HEK293T (cell line): ENCODE measurements at regions not wholly inside any gene's neighbourhood (a gene's known extent, or its start where the extent isn't known, plus 50 kb on each side); places are given as distances from the start of the nearest gene placed in this dataset.

Experiments
- CTCF ChIA-PET: fragments of 350-600 bp; formaldehyde crosslinking; extraction: SDS; loops from one replicate; lab custom pipeline; 2021; ENCODE audit warnings: antibody characterized with exemption, inconsistent platforms; lab: Yijun Ruan, JAX
- POLR2A ChIA-PET: fragments of 350-600 bp; formaldehyde crosslinking; extraction: SDS; loops from one replicate; lab custom pipeline; 2020; ENCODE audit warnings: antibody characterized with exemption, inconsistent platforms; lab: Yijun Ruan, JAX
- DNase-seq: peaks from one replicate; pipeline ENCODE4 v3.0.0; 2012; ENCODE audit warnings: mixed read lengths; ENCODE audit errors: extremely low spot score
- ARNT ChIP-seq: fragments of 450-650 bp; IDR thresholded peaks from 2 replicates; pipeline ENCODE4 v1.6.1; 2017; ENCODE audit warnings: mild to moderate bottlenecking
- BHLHE40 ChIP-seq: fragments of 450-650 bp; IDR thresholded peaks from 2 replicates; pipeline ENCODE4 v1.6.1; 2016; ENCODE audit warnings: mild to moderate bottlenecking, moderate library complexity, borderline replicate concordance
- CTBP1 ChIP-seq: fragments of 450-650 bp; IDR thresholded peaks from 2 replicates; pipeline ENCODE4 v1.6.1; 2016; ENCODE audit warnings: borderline replicate concordance
- ELF4 ChIP-seq: fragments of 450-650 bp; IDR thresholded peaks from 2 replicates; pipeline ENCODE4 v1.6.1; 2017; ENCODE audit warnings: antibody characterized with exemption
- FOXA1 ChIP-seq: fragments of 450-650 bp; IDR thresholded peaks from 2 replicates; pipeline ENCODE4 v1.6.1; 2016; ENCODE audit warnings: mild to moderate bottlenecking
- FOXK2 ChIP-seq: fragments of 450-650 bp; IDR thresholded peaks from 2 replicates; pipeline ENCODE4 v1.6.1; 2016; ENCODE audit warnings: mild to moderate bottlenecking
- FOXM1 ChIP-seq: fragments of 450-650 bp; IDR thresholded peaks from 2 replicates; pipeline ENCODE4 v1.6.1; 2017; ENCODE audit warnings: mild to moderate bottlenecking, borderline replicate concordance
- HDGF ChIP-seq: fragments of 450-650 bp; IDR thresholded peaks from 2 replicates; pipeline ENCODE4 v1.6.1; 2017; ENCODE audit warnings: antibody characterized with exemption, borderline replicate concordance
- L3MBTL2 ChIP-seq: fragments of 450-650 bp; conservative IDR thresholded peaks from 2 replicates; pipeline ENCODE4 v1.6.1; 2016; ENCODE audit warnings: mild to moderate bottlenecking
- LEF1 ChIP-seq: fragments of 450-650 bp; IDR thresholded peaks from 2 replicates; pipeline ENCODE4 v1.6.1; 2017; ENCODE audit warnings: mild to moderate bottlenecking, borderline replicate concordance
- NFRKB ChIP-seq: fragments of 450-650 bp; IDR thresholded peaks from 2 replicates; pipeline ENCODE4 v1.6.1; 2016; ENCODE audit warnings: mild to moderate bottlenecking, moderate library complexity
- SP1 ChIP-seq: fragments of 450-650 bp; IDR thresholded peaks from 2 replicates; pipeline ENCODE4 v1.6.1; 2017
- SUZ12 ChIP-seq: fragments of 450-650 bp; IDR thresholded peaks from 2 replicates; pipeline ENCODE4 v1.6.1; 2016; ENCODE audit warnings: mild to moderate bottlenecking
- TARDBP ChIP-seq: fragments of 450-650 bp; IDR thresholded peaks from 2 replicates; pipeline ENCODE4 v1.6.1; 2016
- ZNF384 ChIP-seq: fragments of 450-650 bp; IDR thresholded peaks from 2 replicates; pipeline ENCODE4 v1.6.1; 2016
- TF ChIP-seq, protein P1 (sequence below): fragments of 450-650 bp; IDR thresholded peaks from 2 replicates; pipeline ENCODE4 v1.6.1; 2016

DNA sequence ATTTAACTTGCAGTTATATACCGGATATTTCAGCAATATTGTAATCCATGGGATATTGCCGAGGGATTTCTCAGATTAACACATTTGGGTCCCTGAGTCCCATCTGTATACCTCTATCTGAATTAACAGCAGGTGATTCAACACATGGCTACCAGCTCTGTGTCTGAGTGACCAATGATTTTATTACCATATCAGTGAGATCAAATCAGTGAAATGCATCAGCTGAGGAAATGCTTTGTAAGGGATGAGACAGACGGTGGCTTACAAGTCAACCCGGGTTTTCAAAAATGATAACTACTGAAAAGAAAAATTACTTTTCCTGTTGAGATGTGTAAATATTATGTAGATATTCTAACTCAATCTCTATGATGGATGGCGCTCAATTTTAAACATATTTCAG lies 504.1 kb upstream of the PKN2 start:
- TF ChIP-seq BHLHE40: no peak
- no peak for TF ChIP-seq ZNF384
- TF ChIP-seq HDGF: no peak
- TF ChIP-seq FOXA1: no peak
- TF ChIP-seq TARDBP: no peak
- no peak for TF ChIP-seq SUZ12
- TF ChIP-seq ELF4: no peak
- TF ChIP-seq CTBP1: no peak
- TF ChIP-seq, protein P1, sequence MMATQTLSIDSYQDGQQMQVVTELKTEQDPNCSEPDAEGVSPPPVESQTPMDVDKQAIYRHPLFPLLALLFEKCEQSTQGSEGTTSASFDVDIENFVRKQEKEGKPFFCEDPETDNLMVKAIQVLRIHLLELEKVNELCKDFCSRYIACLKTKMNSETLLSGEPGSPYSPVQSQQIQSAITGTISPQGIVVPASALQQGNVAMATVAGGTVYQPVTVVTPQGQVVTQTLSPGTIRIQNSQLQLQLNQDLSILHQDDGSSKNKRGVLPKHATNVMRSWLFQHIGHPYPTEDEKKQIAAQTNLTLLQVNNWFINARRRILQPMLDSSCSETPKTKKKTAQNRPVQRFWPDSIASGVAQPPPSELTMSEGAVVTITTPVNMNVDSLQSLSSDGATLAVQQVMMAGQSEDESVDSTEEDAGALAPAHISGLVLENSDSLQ: no peak
- TF ChIP-seq L3MBTL2: no peak
- CTCF ChIA-PET: interaction anchor here (0.9 to 1.0 kb wide), 3 partner anchors 12 to 35 kb away, joined by 3 to 7 read pairs (median 3); no protein-coding TSS in a partner anchor
- POLR2A ChIA-PET: interaction anchor here (0.6 kb wide), 1 partner anchor 204 kb away, joined by 3 read pairs; no protein-coding TSS in a partner anchor
- no peak for DNase-seq

DNA sequence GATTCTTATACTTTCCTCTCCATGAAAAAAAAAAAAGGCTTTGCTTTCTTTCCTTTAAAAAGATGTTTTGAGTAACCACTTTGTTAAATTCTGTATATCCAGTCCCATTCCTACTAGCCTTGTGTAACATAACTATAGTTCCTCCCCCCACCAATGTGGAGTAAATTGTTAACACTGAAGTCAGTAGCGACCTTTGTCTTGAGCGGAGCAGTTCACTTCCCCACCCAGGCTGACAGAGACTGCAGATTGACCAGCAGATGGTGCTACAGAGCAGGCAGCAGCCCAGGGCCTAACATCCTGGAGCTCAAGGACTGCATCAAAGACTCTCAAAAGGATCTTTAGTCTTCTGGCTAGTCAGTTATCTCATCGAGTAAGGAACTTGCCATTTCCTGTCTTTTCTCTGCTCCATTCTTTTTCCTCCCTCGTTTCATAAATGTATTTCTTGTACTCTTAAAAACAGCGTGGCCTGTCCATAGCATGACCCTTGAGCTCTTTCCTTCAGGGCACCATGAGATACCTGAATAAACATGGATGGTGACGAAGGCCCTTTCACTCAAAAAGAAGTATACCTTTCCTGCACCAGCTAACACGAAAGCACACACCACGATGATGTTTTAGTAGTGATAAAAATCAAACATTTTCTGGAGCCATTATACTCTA lies 503.5 kb upstream of the PKN2 start:
- ChIA-PET CTCF (interaction anchor here (0.5 to 1.1 kb wide), 12 partner anchors 10 to 888 kb away, joined by 3 to 7 read pairs (median 3); no protein-coding TSS in a partner anchor), POLR2A (interaction anchor here (0.6 kb wide), 1 partner anchor 205 kb away, joined by 3 read pairs; no protein-coding TSS in a partner anchor)
- no peak for TF ChIP-seq FOXA1
- peak; percentile 80 for DNase-seq

DNA sequence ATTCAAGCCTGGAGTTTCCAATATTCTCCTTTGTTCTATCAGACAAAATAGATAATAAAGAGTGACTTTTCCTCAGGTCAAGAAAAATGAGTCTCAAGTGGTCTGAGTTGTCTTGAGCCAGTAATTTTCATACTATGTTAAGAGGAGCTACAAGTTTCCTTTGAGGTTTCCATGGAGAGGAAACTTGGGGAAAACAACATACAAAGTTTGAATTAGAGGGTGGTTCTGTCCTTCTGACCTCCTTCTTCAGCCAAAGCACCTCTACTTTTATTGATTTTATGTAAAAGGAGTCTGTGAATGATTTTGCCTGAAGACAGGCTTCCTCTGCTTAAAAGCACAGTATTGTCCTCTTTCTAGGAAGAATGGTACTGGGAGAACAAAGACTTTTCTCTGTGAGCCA lies 497.2 kb upstream of the PKN2 start:
- CTCF ChIA-PET: no interaction called here

DNA sequence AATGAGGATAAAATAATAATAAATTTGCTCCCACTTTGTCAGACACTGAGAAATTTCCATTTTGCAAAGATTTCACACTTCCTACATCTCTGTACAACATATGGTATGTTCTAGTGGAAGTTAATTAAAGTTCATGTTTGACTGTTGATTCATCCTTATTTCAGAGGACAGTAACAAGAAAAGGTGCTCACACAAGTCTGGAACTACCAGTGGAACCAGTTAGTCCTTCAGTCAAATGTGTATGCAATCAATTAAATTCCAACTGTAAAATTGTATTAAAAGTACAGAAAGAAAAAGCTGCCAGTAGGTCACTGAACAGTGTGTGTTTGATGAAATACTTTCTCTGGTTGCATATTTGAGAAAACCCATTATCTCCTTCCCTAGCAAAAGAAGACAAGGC lies 496.0 kb upstream of the PKN2 start:
- ChIA-PET POLR2A (no interaction called here), CTCF (no interaction called here)
- DNase-seq: no peak
- TF ChIP-seq ZNF384 (no peak), NFRKB (no peak), L3MBTL2 (no peak), FOXA1 (no peak), TARDBP (no peak), FOXK2 (no peak), ARNT (no peak), HDGF (no peak), CTBP1 (no peak), LEF1 (no peak), SUZ12 (no peak), SP1 (no peak), FOXM1 (no peak), ELF4 (no peak), BHLHE40 (no peak)
- TF ChIP-seq, protein P1: no peak

More for the DNA sequence above, 497.2 kb upstream of the PKN2 start:
- POLR2A ChIA-PET: no interaction called here
- no peak for DNase-seq
- no peak for TF ChIP-seq ARNT
- TF ChIP-seq LEF1: no peak
- TF ChIP-seq SP1: no peak
- TF ChIP-seq TARDBP: no peak
- no peak for TF ChIP-seq ELF4
- TF ChIP-seq SUZ12: no peak
- no peak for TF ChIP-seq ZNF384
- TF ChIP-seq FOXK2: no peak
- TF ChIP-seq, protein P1: no peak
- no peak for TF ChIP-seq FOXA1
- no peak for TF ChIP-seq FOXM1
- no peak for TF ChIP-seq BHLHE40
- no peak for TF ChIP-seq L3MBTL2
- no peak for TF ChIP-seq HDGF
- no peak for TF ChIP-seq CTBP1
- no peak for TF ChIP-seq NFRKB

DNA sequence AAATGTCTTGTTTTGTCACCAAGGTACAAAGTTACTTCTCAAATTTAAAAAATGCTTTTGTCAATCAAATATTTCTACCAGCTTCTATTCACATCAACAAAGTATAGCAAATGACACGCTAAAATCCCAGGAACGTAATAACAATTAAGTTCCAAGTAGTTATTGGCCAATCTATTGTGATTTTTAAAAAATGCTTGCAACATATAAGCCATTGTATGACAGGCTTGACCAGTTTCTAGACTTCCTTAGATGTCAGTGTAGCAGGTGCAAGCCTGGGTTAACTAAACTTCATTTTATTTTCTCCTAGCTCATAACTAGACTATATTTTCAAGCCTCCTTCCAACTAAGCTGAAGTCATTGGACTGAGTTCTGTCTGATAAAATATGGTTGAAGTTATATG lies 494.5 kb upstream of the PKN2 start:
- ChIA-PET POLR2A (no interaction called here), CTCF (no interaction called here)
- no peak for TF ChIP-seq CTBP1
- no peak for TF ChIP-seq FOXM1
- no peak for TF ChIP-seq SUZ12
- no peak for TF ChIP-seq SP1
- TF ChIP-seq HDGF: no peak
- no peak for TF ChIP-seq NFRKB
- no peak for TF ChIP-seq FOXA1
- no peak for TF ChIP-seq TARDBP
- TF ChIP-seq BHLHE40: no peak
- TF ChIP-seq, protein P1: no peak
- no peak for DNase-seq

DNA sequence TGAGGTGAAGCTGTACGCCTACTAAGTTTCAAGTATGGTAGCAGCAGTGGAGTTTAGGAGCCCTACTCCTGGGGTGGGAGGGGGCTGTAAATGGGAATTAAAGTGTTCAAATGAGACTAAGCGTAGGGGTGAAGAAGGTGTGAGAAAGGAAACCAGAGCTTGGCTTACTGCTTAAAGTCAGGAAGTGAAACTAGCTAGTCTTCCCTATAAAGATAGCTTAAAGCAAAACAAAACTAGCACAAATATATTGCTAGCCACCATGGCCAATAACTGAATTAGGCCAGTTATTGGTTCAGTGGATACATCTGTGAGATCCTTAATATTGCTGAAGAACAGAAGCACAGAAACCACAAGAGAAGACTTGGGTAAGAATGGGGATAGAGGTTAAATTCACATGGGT lies 492.2 kb upstream of the PKN2 start:
- DNase-seq: no peak
- POLR2A ChIA-PET: no interaction called here
- CTCF ChIA-PET: interaction anchor here (0.8 kb wide), 1 partner anchor 11 kb away, joined by 3 read pairs; no protein-coding TSS in a partner anchor
- TF ChIP-seq LEF1: no peak
- TF ChIP-seq ELF4: no peak
- no peak for TF ChIP-seq FOXA1
- no peak for TF ChIP-seq L3MBTL2
- TF ChIP-seq FOXM1: no peak
- TF ChIP-seq BHLHE40: no peak
- TF ChIP-seq ZNF384: no peak
- TF ChIP-seq ARNT: no peak
- TF ChIP-seq, protein P1: no peak
- TF ChIP-seq SP1: no peak
- no peak for TF ChIP-seq HDGF
